OCI-LY3 (cell line): ENCODE measurements at regions not wholly inside any gene's neighbourhood (a gene's known extent, or its start where the extent isn't known, plus 50 kb on each side); places are given as distances from the start of the nearest gene placed in this dataset.

Source experiments
- H2AFZ ChIP-seq: fragments of 200-600, 300-600 bp; shearing (Covaris generic); 2 replicates; pipeline ENCODE4 v1.6.0; 2014; ENCODE audit warnings: antibody characterized with exemption, low read depth, low read length
- H3K27ac ChIP-seq: fragments of 200-600, 300-600 bp; sonication (generic); 2 replicates; pipeline ENCODE4 v1.5.1; 2014; ENCODE audit warnings: mild to moderate bottlenecking, low read length, moderate library complexity, mixed read lengths
- H3K27me3 ChIP-seq: fragments of 200-600, 300-600 bp; sonication (generic); 2 replicates; pipeline ENCODE4 v1.6.1; 2014; ENCODE audit warnings: low read depth, low read length, mixed read lengths
- H3K36me3 ChIP-seq: fragments of 200-600, 300-600 bp; sonication (generic); replicated peaks from 2 replicates; pipeline ENCODE3; 2014; ENCODE audit warnings: low read depth, low read length, mixed read lengths
- H3K4me1 ChIP-seq: fragments of 300-600, 200-600 bp; sonication (generic); 2 replicates; pipeline ENCODE4 v1.6.1; 2014; ENCODE audit warnings: low read length, mixed read lengths
- H3K4me2 ChIP-seq: fragments of 200-600, 300-600 bp; sonication (generic); 2 replicates; pipeline ENCODE4 v1.6.1; 2014; ENCODE audit warnings: low read length, mixed read lengths
- H3K4me3 ChIP-seq: fragments of 300-600, 200-600 bp; sonication (generic); 2 replicates; pipeline ENCODE4 v1.5.1; 2014; ENCODE audit warnings: antibody characterized with exemption, mild to moderate bottlenecking, low read length, moderate library complexity
- H3K79me2 ChIP-seq: fragments of 300-600, 200-600 bp; shearing (Covaris generic); 2 replicates; pipeline ENCODE4 v1.6.1; 2014; ENCODE audit warnings: mild to moderate bottlenecking, low read length, mixed read lengths
- H3K9ac ChIP-seq: fragments of 300-600, 200-600 bp; shearing (Covaris generic); 2 replicates; pipeline ENCODE4 v1.6.0; 2014; ENCODE audit warnings: mild to moderate bottlenecking, low read length, moderate library complexity
- H3K9me3 ChIP-seq: fragments of 200-600, 300-600 bp; shearing (Covaris generic); 2 replicates; pipeline ENCODE4 v1.6.1; 2014; ENCODE audit warnings: low read length, mixed read lengths; ENCODE audit not compliant: insufficient read depth
- H4K20me1 ChIP-seq: fragments of 200-600, 300-600 bp; sonication (generic); 2 replicates; pipeline ENCODE4 v1.6.1; 2016; ENCODE audit warnings: low read length, mixed read lengths; ENCODE audit not compliant: insufficient read depth
- EZH2phosphoT487 ChIP-seq: fragments of 200-600 bp; shearing (Covaris generic); IDR thresholded peaks from 2 replicates; pipeline ENCODE4 v1.6.1; 2018; ENCODE audit warnings: antibody characterized with exemption, mixed run types, low read depth
- TF ChIP-seq, protein P1 (sequence below): fragments of 200-600, 300-600 bp; sonication (generic); IDR thresholded peaks from 2 replicates; pipeline ENCODE4 v1.5.1; 2014; ENCODE audit warnings: antibody characterized with exemption, low read length, low read depth

- Histone ChIP-seq H3K27ac (no peak overlapping the region), H3K4me3 (no peak overlapping the region), H2AFZ (no peak overlapping the region), H3K9ac (no peak overlapping the region), H3K79me2 (no peaks in the 10 kb centered on the region), H3K9me3 (no peaks in the 10 kb centered on the region), H3K4me1 (no peaks in the 10 kb centered on the region), H3K36me3 (no peaks in the 10 kb centered on the region), H3K4me2 (no peak overlapping the region), H4K20me1 (no peaks in the 10 kb centered on the region), H3K27me3 (no peaks in the 10 kb centered on the region)
- no peak for TF ChIP-seq EZH2phosphoT487
- TF ChIP-seq, protein P1, sequence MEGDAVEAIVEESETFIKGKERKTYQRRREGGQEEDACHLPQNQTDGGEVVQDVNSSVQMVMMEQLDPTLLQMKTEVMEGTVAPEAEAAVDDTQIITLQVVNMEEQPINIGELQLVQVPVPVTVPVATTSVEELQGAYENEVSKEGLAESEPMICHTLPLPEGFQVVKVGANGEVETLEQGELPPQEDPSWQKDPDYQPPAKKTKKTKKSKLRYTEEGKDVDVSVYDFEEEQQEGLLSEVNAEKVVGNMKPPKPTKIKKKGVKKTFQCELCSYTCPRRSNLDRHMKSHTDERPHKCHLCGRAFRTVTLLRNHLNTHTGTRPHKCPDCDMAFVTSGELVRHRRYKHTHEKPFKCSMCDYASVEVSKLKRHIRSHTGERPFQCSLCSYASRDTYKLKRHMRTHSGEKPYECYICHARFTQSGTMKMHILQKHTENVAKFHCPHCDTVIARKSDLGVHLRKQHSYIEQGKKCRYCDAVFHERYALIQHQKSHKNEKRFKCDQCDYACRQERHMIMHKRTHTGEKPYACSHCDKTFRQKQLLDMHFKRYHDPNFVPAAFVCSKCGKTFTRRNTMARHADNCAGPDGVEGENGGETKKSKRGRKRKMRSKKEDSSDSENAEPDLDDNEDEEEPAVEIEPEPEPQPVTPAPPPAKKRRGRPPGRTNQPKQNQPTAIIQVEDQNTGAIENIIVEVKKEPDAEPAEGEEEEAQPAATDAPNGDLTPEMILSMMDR = no peak
Measured at GRCh38 chr10:3350205-3350604, 177.6 kb upstream of the PITRM1 start.

DNA sequence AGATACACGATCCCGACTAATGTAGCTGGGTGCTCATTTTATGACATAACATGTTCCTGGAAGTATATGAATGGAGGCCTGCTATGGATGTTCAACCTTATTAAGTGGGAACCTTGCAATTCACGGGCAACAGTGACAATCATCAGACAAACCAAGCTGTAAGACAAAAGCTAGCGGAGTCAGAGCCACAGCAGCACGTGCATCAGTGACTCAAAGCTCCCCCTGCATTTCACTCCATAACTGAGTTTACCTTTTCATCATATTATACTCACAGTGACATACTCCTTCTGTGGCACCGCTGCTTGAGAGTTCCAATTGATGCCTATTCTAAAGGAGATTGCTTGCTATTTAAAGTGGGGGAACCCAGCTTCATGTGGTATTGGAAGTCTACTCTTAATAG is 176.0 kb upstream of the PITRM1 start:
- Histone ChIP-seq H3K27me3 (no peaks in the 10 kb centered on the region), H3K4me3 (no peak overlapping the region), H3K36me3 (no peaks in the 10 kb centered on the region), H3K4me1 (no peaks in the 10 kb centered on the region), H3K9ac (no peak overlapping the region), H3K79me2 (no peaks in the 10 kb centered on the region), H3K4me2 (no peak overlapping the region), H2AFZ (no peak overlapping the region), H3K27ac (no peak overlapping the region), H4K20me1 (no peaks in the 10 kb centered on the region), H3K9me3 (no peaks in the 10 kb centered on the region)
- TF ChIP-seq, protein P1 = no peak
- no peak for TF ChIP-seq EZH2phosphoT487

GRCh38 chr10:3347413-3348182 is 175.0 kb upstream of the PITRM1 start:
- Histone ChIP-seq H3K4me3 (no peak overlapping the region), H4K20me1 (no peaks in the 10 kb centered on the region), H3K79me2 (no peaks in the 10 kb centered on the region), H3K9me3 (no peaks in the 10 kb centered on the region), H3K27ac (no peak overlapping the region), H3K4me1 (no peaks in the 10 kb centered on the region), H3K36me3 (no peaks in the 10 kb centered on the region), H2AFZ (no peak overlapping the region), H3K9ac (no peak overlapping the region), H3K27me3 (no peaks in the 10 kb centered on the region), H3K4me2 (no peak overlapping the region)
- TF ChIP-seq EZH2phosphoT487 = no peak
- TF ChIP-seq, protein P1 = no peak

DNA sequence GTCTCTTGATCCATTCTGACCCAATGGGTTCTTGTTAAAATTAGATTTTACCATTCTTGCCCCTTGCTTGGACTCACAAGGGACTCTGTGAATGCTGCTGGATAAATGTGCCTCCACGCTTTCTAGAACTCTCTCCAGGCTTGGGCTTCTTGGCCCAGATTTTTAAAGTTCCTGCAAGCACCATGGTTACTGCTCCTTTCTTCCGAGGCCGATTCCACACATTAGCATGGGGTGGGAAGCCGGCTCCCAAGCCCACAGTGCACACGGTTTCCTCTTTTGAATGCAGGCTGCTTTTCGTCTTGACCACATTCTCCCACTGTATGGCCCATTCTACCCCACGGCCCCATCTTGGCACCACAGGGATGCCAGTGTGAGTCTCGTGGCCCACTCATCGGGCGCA is 174.3 kb upstream of the PITRM1 start:
- H3K27ac ChIP-seq = no peak overlapping the region
- H2AFZ ChIP-seq = no peak overlapping the region
- H3K79me2 ChIP-seq = no peaks in the 10 kb centered on the region
- H3K27me3 ChIP-seq = no peaks in the 10 kb centered on the region
- H3K4me1 ChIP-seq = no peaks in the 10 kb centered on the region
- H3K4me2 ChIP-seq = no peak overlapping the region
- no peaks in the 10 kb centered on the region for H3K9me3 ChIP-seq
- no peak overlapping the region for H3K4me3 ChIP-seq
- TF ChIP-seq EZH2phosphoT487 = no peak
- TF ChIP-seq, protein P1 = no peak
- H3K9ac ChIP-seq = no peak overlapping the region
- no peaks in the 10 kb centered on the region for H4K20me1 ChIP-seq
- H3K36me3 ChIP-seq = no peaks in the 10 kb centered on the region
